Activated CD4-positive, alpha-beta T cell treated with anti-CD3 and anti-CD28 coated beads, Interleukin-2, amount 10 ng/mL, durations not matched to agents 7 days and 5 days (primary cell): ENCODE measurements at regions not wholly inside any gene's neighbourhood (a gene's known extent, or its start where the extent isn't known, plus 50 kb on each side); places are given as distances from the start of the nearest gene placed in this dataset.
"Not testable (repeated sequence)": the region's sequence is repeated elsewhere in the genome, so short reads cannot be mapped to it uniquely, and the experiment has no call there.

ENCODE experiments used
- CTCF ChIA-PET: fragments of 350-600 bp; sonication (Branson Sonifier 250); formaldehyde crosslinking; loops from one replicate; lab custom pipeline; 2021; ENCODE audit warnings: antibody characterized with exemption; lab: Charles Lee
- POLR2A ChIA-PET: fragments of 350-600 bp; sonication (Branson Sonifier 250); formaldehyde crosslinking; loops from one replicate; lab custom pipeline; 2021; ENCODE audit warnings: antibody characterized with exemption; lab: Charles Lee
- DNase-seq: peaks from one replicate; pipeline ENCODE4 v3.0.0-alpha.2; 2020
- H3K27ac Mint-ChIP-seq: one replicate; pipeline ENCODE4 v1.8.0; 2021; ENCODE audit warnings: mild to moderate bottlenecking, moderate library complexity, mixed read lengths
- H3K27me3 Mint-ChIP-seq: one replicate; pipeline ENCODE4 v1.8.0; 2021; ENCODE audit warnings: mixed read lengths
- H3K36me3 Mint-ChIP-seq: one replicate; pipeline ENCODE4 v1.8.0; 2021; ENCODE audit warnings: low read depth, mixed read lengths
- H3K4me1 Mint-ChIP-seq: one replicate; pipeline ENCODE4 v1.8.0; 2021; ENCODE audit warnings: mixed read lengths
- H3K4me3 Mint-ChIP-seq: one replicate; pipeline ENCODE4 v1.8.0; 2021; ENCODE audit warnings: mild to moderate bottlenecking, moderate library complexity, mixed read lengths
- H3K9me3 Mint-ChIP-seq: one replicate; pipeline ENCODE4 v1.8.0; 2021; ENCODE audit warnings: mixed read lengths

GRCh38 chr9:105093685-105094084, 150.8 kb upstream of the SLC44A1 start:
- H3K4me3 Mint-ChIP-seq, result no peak overlapping the region
- no peaks in the 10 kb centered on the region for H3K36me3 Mint-ChIP-seq
- CTCF ChIA-PET, result no interaction called here
- no peaks in the 10 kb centered on the region for H3K9me3 Mint-ChIP-seq
- no peak for DNase-seq
- no peak overlapping the region for H3K27ac Mint-ChIP-seq
- H3K4me1 Mint-ChIP-seq, result no peaks in the 10 kb centered on the region
- POLR2A ChIA-PET, result no interaction called here
- no peaks in the 10 kb centered on the region for H3K27me3 Mint-ChIP-seq

DNA sequence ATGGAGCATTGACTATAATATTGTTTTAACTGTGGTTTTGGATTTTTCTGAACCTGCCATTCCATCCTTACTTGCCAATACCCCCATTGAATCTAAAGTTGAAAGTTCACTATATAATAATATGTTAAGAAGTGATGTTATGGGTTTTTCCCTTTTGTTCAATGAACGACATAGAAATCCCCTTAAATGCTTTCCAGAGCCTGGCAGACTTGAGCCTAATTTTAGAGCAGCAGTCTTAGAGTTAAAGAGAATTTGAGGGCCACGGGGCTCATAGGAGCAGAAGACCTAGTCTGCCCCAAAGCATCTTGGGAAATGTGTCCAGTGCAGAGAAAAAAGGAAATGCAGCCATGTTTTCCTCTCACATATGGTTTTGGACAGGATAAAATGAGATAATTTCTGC, 146.1 kb upstream of the SLC44A1 start:
- ChIA-PET CTCF (interaction anchor here (0.6 kb wide), 1 partner anchor 31 kb away, joined by 5 read pairs; no protein-coding TSS in a partner anchor), POLR2A (no interaction called here)
- Mint-ChIP-seq H3K4me1 (no peaks in the 10 kb centered on the region), H3K27me3 (no peaks in the 10 kb centered on the region), H3K27ac (no peak overlapping the region), H3K36me3 (no peaks in the 10 kb centered on the region), H3K9me3 (no peaks in the 10 kb centered on the region), H3K4me3 (no peak overlapping the region)
- DNase-seq, result no peak

DNA sequence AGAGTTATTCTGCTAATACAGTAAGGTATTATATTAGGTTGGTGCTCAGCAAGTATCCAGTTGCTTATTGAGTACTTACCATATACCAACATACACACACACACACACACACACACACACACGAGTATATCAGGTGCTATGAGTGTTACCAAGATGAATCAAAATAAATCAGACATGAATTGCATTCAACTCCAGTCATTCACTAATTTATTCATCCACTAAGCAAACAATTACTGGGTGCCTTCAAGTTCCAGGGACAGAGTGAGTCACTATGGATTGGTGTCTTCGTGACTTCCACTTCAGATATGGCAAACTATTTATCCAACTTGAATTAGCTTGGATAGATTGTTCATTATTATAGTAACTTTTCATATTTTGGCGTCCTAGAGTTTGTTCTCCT, 140.7 kb upstream of the SLC44A1 start:
- H3K27ac Mint-ChIP-seq, result no peak overlapping the region
- H3K36me3 Mint-ChIP-seq, result no peaks in the 10 kb centered on the region
- ChIA-PET POLR2A (no interaction called here), CTCF (no interaction called here)
- no peaks in the 10 kb centered on the region for H3K4me1 Mint-ChIP-seq
- DNase-seq, result no peak
- no peaks in the 10 kb centered on the region for H3K27me3 Mint-ChIP-seq
- no peak overlapping the region for H3K4me3 Mint-ChIP-seq
- no peaks in the 10 kb centered on the region for H3K9me3 Mint-ChIP-seq

GRCh38 chr9:105114318-105114717, 130.1 kb upstream of the SLC44A1 start:
- H3K36me3 Mint-ChIP-seq, result no peaks in the 10 kb centered on the region
- H3K9me3 Mint-ChIP-seq, result peaks cover 3% of the 10 kb centered on the region
- ChIA-PET CTCF (interaction anchor here (1.1 kb wide), 1 partner anchor 14 kb away, joined by 5 read pairs; no protein-coding TSS in a partner anchor), POLR2A (interaction anchor here (0.9 kb wide), 1 partner anchor 15 kb away, joined by 3 read pairs; no protein-coding TSS in a partner anchor)
- peak; percentile 21 for DNase-seq
- H3K4me1 Mint-ChIP-seq, result peaks cover 26% of the 10 kb centered on the region
- no peak overlapping the region for H3K4me3 Mint-ChIP-seq
- H3K27ac Mint-ChIP-seq, result peak overlapping the region; percentile 38
- H3K27me3 Mint-ChIP-seq, result peaks cover 4% of the 10 kb centered on the region

DNA sequence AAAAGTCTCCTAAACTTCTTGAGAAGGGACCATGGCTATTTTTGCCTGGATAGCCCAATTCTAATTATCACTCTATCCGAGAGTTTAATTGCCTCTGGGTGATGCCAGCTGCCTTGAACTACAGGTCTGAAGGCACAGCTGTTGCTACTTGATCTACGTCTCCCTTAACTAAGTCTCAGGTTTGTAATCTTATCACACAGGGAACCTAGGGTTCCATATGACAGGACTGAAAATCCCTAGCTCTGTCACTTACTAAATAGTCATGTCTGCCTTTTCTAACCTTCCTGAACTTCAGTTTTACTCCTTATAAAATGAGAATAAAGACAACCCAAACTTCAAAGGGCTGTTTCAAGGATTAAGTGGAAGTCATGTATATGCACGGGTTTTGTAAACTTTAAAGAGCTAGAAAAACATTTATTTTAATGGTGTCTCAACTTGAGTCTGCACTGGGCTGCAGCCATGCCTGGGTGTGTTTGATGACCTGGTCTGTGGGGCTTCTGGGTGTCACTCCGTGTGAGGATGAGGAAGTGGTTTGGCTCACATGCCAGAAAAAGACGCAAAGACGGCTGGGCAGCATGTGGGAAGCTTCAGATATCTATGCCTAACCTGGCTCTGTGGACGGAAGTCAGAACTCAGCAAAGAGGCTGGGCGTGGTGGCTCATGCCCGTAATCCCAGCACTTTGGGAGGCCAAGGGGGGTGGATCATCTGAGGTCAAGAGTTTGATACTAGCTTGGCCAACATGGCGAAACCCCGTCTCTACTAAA, 129.3 kb upstream of the SLC44A1 start:
- peaks cover 26% of the 10 kb centered on the region for H3K4me1 Mint-ChIP-seq
- peaks cover under 1% of the 10 kb centered on the region for H3K9me3 Mint-ChIP-seq
- no peaks in the 10 kb centered on the region for H3K36me3 Mint-ChIP-seq
- peak; percentile 36 for DNase-seq
- no peak overlapping the region for H3K4me3 Mint-ChIP-seq
- POLR2A ChIA-PET, result interaction anchor here (0.9 kb wide), 1 partner anchor 14 kb away, joined by 3 read pairs; no protein-coding TSS in a partner anchor
- peak overlapping the region; percentile 64 for H3K27ac Mint-ChIP-seq
- CTCF ChIA-PET, result interaction anchor here (0.6 to 1.1 kb wide), 2 partner anchors 13 to 37 kb away, joined by 3 to 5 read pairs; no protein-coding TSS in a partner anchor
- peaks cover under 1% of the 10 kb centered on the region for H3K27me3 Mint-ChIP-seq

- Mint-ChIP-seq H3K4me3 (no peak overlapping the region), H3K27me3 (no peaks in the 10 kb centered on the region), H3K36me3 (no peaks in the 10 kb centered on the region), H3K9me3 (no peaks in the 10 kb centered on the region), H3K27ac (no peak overlapping the region), H3K4me1 (peaks cover 26% of the 10 kb centered on the region)
- DNase-seq, result no peak
- POLR2A ChIA-PET, result no interaction called here
- CTCF ChIA-PET, result interaction anchor here (0.6 to 1.1 kb wide), 2 partner anchors 25 to 38 kb away, joined by 3 read pairs; no protein-coding TSS in a partner anchor
These were observed 128.2 kb upstream of the SLC44A1 start for GRCh38 chr9:105116052-105116868.

DNA sequence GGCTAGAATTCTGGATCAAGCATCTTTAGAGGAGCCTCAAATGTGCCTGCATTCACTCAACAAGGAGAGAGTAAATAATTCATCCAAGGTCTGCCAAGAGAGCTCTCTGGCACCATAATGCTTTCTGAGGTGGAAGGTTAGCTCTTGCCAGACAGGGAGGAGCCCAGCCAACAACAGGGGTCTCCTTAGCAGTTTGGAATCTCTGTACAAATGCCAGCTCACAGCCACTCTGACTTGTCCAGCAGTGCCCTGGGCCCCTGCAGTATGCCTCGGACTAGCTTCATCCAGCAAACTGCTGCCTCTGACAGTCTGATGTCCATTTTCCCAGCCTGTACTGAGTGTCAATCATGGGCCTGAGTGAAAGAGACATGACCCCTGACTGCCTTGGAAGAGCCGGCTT, 127.2 kb upstream of the SLC44A1 start:
- POLR2A ChIA-PET, result no interaction called here
- H3K36me3 Mint-ChIP-seq, result no peaks in the 10 kb centered on the region
- CTCF ChIA-PET, result interaction anchor here (0.6 to 1.3 kb wide), 3 partner anchors 9 to 542 kb away, joined by 3 to 5 read pairs (median 4); no protein-coding TSS in a partner anchor
- no peak overlapping the region for H3K4me3 Mint-ChIP-seq
- no peak for DNase-seq
- no peak overlapping the region for H3K27ac Mint-ChIP-seq
- H3K27me3 Mint-ChIP-seq, result no peaks in the 10 kb centered on the region
- no peaks in the 10 kb centered on the region for H3K9me3 Mint-ChIP-seq
- H3K4me1 Mint-ChIP-seq, result peaks cover 30% of the 10 kb centered on the region

GRCh38 chr9:105118636-105119035, 125.8 kb upstream of the SLC44A1 start:
- H3K9me3 Mint-ChIP-seq, result no peaks in the 10 kb centered on the region
- H3K4me3 Mint-ChIP-seq, result no peak overlapping the region
- H3K36me3 Mint-ChIP-seq, result no peaks in the 10 kb centered on the region
- no peak for DNase-seq
- CTCF ChIA-PET, result interaction anchor here (1.5 kb wide), 2 partner anchors 9 to 22 kb away, joined by 3 to 4 read pairs; no protein-coding TSS in a partner anchor
- POLR2A ChIA-PET, result no interaction called here
- H3K27me3 Mint-ChIP-seq, result no peaks in the 10 kb centered on the region
- no peak overlapping the region for H3K27ac Mint-ChIP-seq
- peaks cover 31% of the 10 kb centered on the region for H3K4me1 Mint-ChIP-seq

GRCh38 chr9:105119156-105119555, 125.3 kb upstream of the SLC44A1 start:
- Mint-ChIP-seq H3K9me3 (no peaks in the 10 kb centered on the region), H3K27ac (no peak overlapping the region), H3K36me3 (no peaks in the 10 kb centered on the region), H3K4me1 (peaks cover 26% of the 10 kb centered on the region), H3K4me3 (no peak overlapping the region), H3K27me3 (no peaks in the 10 kb centered on the region)
- POLR2A ChIA-PET, result no interaction called here
- DNase-seq, result no peak
- CTCF ChIA-PET, result interaction anchor here (1.5 kb wide), 2 partner anchors 9 to 22 kb away, joined by 3 to 4 read pairs; no protein-coding TSS in a partner anchor

- peaks cover 12% of the 10 kb centered on the region for H3K4me1 Mint-ChIP-seq
- DNase-seq, result no peak
- ChIA-PET POLR2A (no interaction called here), CTCF (interaction anchor here (1.1 kb wide), 1 partner anchor 195 kb away, joined by 3 read pairs; no protein-coding TSS in a partner anchor)
- no peak overlapping the region for H3K4me3 Mint-ChIP-seq
- peaks cover 3% of the 10 kb centered on the region for H3K27me3 Mint-ChIP-seq
- no peaks in the 10 kb centered on the region for H3K9me3 Mint-ChIP-seq
- H3K27ac Mint-ChIP-seq, result no peak overlapping the region
- H3K36me3 Mint-ChIP-seq, result no peaks in the 10 kb centered on the region
These were observed 122.5 kb upstream of the SLC44A1 start for GRCh38 chr9:105121861-105122430.

GRCh38 chr9:105124598-105124997, 119.9 kb upstream of the SLC44A1 start:
- H3K27ac Mint-ChIP-seq, POLR2A ChIA-PET, H3K36me3 Mint-ChIP-seq, CTCF ChIA-PET, DNase-seq, H3K27me3 Mint-ChIP-seq, H3K4me3 Mint-ChIP-seq, H3K9me3 Mint-ChIP-seq: not testable (repeated sequence)
- peaks cover 37% of the 10 kb centered on the region for H3K4me1 Mint-ChIP-seq

DNA sequence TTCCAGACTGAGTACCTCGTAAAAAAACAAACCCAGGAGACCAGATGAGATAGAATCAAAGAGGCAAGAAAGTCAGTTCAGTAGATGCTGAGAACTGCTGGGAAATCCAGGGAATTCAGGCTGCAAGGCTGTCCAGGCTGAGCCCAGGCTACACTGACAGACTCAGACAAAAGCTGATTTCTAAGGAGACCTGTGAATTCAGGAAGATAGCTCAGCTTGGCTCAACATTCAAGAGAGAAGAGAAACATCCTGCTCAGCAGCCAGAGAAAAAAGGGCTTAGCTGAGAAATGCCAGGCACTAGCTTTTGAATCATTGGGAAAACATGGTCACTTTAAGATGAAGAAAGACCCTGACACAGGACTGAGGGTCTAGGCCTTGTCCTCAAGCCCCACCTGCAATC, 118.2 kb upstream of the SLC44A1 start:
- no peaks in the 10 kb centered on the region for H3K36me3 Mint-ChIP-seq
- CTCF ChIA-PET, result interaction anchor here (0.5 to 0.9 kb wide), 4 partner anchors 9 to 267 kb away, joined by 3 to 5 read pairs (median 4); no protein-coding TSS in a partner anchor
- no peak for DNase-seq
- H3K9me3 Mint-ChIP-seq, result no peaks in the 10 kb centered on the region
- POLR2A ChIA-PET, result no interaction called here
- peaks cover 14% of the 10 kb centered on the region for H3K27me3 Mint-ChIP-seq
- no peak overlapping the region for H3K27ac Mint-ChIP-seq
- peaks cover 37% of the 10 kb centered on the region for H3K4me1 Mint-ChIP-seq
- no peak overlapping the region for H3K4me3 Mint-ChIP-seq
